HG02943 (cell line): ENCODE measurements at regions not wholly inside any gene's neighbourhood (a gene's known extent, or its start where the extent isn't known, plus 50 kb on each side); places are given as distances from the start of the nearest gene placed in this dataset.

Experiments used
- ATAC-seq: cut with Tn5 transposase; IDR thresholded peaks from one replicate; pipeline ENCODE4 v1.9.1; 2021; ENCODE audit warnings: mild to moderate bottlenecking, low read depth, moderate library complexity; ENCODE audit not compliant: unreplicated experiment

GRCh38 chr5:143476601-143477211 lies 73.2 kb upstream of the NR3C1 start:
- ATAC-seq = no peak

DNA sequence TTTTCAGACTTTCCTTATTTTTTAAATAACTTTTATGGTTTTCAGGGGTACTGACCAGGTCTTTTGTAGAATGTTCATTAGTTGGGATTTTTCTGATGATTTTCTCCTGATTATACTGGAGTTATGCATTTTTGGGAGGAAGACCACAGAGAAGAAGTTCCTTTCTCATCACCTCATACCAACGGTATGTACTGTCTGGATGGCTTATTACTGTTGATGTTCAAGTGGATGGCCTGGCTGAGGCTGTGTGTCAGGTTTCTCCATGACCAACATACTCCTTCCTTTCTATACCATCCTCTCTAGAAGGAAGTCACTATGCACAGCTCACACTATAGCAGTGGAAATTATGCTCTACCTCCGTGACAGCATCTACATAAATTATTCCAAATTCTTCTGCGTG lies 71.1 kb upstream of the NR3C1 start:
- no peak for ATAC-seq

DNA sequence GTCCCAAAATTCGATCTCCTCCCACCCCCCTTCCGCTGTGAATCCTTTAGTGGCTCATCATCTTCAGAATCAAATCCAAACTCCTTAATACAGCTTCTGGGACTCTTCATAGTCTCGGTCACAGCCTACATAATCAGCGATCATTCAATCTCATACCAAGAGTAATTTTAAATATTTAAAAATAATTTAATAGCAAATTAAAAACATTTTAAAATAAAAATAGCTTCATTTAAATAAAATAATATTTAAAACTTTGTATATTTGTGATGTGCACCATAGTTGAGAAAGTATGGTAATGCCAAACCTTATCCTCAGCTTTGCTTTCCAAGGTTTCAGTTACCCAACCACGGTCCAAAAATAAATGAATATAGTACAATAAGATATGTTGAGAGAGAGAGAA lies 70.0 kb upstream of the NR3C1 start:
- no peak for ATAC-seq

DNA sequence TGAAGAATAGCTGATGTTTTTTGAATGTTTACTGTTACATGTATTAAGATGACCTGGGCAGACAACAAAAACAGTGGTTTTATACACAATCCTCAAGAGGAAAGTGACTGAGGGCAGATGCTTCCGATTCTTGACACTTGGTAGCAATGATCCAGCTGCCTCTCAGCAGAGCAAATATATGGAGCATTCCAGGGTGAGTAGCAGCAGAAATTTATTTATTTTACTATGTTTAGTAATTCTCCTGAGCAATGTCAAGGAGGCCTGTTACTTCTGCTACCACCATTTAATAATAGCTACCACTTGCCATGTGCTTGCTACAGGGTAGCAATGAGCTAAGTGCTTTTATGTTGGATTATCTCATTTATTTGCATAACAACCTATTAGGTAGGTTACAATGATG lies 69.1 kb upstream of the NR3C1 start:
- no peak for ATAC-seq

DNA sequence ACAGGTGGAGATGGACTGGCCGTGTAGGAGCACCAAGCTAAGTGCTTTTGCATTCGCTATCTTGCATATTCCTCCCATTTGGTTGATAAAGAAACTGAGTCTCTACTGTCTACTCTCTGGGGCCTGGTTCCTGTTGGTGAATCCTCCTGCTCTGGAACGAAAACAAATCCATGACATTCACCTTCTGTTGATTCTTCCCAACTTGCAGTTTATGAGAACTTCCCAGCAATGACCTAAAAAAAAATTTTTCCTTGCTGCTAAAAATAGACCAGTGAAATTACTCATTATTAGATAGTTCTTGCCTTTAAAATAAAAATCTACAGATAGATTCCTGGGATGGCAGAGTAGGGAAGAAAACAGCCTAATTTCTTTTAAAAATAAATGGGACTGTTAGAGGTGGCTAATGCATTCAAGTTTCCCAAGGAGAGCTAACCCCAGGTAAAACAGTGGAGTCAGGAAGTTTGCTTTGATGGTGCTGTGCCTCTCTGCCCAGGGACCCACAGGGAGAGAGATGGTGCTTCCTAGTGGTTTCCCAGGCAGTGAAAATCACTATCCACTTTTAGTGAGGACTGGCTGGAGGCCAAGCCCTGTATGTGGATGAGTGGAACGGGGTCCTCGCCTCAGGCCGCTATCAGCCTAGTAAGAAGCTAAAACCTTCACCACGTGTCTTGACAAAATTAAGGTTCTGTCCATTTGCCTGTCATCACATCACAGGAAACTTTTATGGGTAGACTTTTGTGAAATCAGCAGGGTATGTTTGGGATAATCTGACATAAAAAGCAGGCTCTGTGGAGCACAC lies 68.4 kb upstream of the NR3C1 start:
- no peak for ATAC-seq

- ATAC-seq = no peak
These were observed 67.6 kb upstream of the NR3C1 start for GRCh38 chr5:143471041-143471509.

GRCh38 chr5:143470120-143470519 lies 66.6 kb upstream of the NR3C1 start:
- ATAC-seq = no peak

GRCh38 chr5:143469125-143469524 lies 65.6 kb upstream of the NR3C1 start:
- no peak for ATAC-seq

- ATAC-seq = no peak
These were observed 63.1 kb upstream of the NR3C1 start for GRCh38 chr5:143466632-143467031.

DNA sequence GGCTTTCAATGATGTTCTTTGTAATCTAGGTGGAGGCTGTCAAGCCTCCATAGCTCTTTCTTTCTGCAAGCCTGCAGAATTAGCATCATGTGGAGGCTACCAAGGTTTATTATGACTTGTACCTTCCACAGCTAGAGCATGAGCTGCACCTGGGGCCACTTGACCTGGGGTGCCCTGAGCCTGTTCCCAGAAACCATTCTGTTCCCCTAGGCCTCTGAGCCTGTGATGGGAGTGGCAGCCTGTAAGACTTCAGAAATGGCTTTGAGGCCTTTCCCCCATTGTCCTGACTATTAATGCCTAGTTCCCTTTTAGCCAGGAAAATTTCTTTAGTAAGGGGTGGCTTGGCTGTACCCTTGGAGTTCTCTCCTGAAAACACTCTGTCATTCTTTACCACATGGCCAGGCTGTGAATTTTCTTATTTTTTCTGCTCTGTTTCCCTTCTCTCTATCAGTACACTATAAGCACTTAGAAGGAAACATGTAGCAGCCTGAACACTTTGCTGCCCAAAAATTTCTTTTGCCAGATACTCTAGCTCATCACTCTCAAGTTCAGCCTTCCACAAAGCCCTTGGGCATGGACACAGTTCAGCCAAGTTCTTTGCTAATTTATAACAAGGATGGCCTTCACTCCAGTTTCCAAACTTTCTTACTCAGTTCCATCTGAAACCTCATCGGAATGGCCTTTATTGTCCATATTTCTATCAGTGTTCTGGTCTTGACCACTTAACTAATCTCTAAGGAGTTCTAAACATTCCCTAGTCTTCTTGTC lies 61.4 kb upstream of the NR3C1 start:
- no peak for ATAC-seq

DNA sequence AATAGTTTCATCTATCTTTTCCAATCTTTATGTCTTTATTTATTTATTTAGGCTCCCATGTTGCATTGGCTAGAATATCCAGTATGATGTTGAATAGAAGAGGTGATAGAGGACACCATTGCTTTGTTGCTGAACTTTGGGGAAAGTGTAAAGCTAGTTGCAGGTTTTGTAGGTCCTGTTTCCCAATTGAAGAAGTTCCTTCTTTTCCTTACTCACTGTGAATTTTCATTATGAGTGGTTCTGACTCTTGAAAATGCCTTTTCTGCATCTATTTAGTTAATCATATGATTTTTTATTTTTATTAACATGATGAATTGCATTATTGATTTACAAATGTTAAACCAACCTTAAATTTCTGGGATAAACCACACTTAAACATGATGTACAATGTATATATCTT lies 58.9 kb upstream of the NR3C1 start:
- ATAC-seq = no peak

DNA sequence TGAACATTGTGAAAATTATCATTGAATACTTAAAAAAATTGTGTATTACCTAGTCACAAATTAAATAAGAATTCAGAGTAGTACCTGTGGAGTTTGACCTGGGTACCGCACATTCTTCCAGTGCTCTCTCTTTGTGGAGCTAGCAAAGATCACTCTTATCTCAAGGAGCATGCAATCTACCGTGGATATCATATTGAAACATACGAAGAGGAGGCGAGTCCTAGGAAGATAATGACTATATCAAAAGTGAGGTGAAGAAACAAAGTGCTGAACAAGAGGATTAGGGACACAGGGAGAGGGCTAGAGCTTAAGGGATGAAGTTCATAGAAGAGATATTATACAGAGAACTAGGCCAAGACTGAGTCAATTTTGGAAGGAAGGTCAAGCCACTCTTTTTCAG lies 55.9 kb upstream of the NR3C1 start:
- ATAC-seq = no peak

DNA sequence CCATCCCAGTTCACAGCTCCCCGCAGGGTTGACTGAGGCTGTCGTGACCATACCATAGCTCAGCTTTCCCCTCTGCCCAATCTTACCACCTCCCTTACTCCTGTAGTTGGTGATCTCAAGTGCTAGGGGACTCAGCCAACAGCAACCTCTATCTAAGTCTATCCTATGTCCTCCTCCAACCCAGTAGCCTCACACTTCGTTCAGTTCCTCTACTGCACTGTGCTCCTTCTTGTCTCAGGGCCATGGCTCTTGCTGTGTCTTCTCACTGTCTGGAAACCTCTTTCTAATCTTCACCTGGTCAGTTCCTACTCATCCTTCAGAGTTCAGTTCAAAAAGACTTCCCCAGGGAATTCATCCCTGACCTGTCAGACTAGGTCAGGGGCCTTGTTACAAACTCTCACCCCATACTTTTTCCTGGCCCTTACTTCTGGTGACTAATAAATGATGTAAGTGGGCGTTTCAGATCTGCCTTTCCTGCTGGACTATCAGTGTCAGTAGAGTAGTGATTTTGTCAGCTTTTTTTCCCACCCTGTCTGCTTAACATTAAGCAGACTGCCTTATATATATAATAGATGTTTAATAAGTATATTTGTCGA lies 53.6 kb upstream of the NR3C1 start:
- no peak for ATAC-seq

DNA sequence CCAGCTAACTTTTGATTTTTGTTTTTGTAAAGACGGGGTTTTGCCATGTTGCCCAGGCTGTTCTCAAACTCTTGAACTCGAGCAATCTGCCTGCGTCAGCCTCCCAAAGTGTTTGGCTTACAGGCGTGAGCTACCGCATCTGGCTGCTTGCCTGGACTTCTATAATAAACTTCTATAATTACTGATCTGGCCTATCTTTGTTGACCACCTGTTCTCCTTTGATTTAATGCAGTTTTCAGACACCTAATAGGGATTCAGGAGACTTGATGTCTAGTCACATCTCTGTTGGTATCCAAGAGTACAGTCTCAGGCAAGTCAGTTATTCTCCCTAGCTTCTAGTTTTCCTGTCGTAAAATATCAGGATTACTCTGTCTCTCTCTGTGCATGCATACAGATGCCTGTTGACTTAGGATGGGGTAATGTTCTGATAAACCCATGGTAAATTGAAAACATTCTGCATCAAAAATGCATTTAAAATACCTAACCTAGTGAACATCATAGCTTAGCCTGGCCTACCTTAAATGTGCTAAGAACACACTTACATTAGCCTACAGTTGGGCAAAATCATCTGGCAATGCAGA lies 51.5 kb upstream of the NR3C1 start:
- ATAC-seq = no peak

DNA sequence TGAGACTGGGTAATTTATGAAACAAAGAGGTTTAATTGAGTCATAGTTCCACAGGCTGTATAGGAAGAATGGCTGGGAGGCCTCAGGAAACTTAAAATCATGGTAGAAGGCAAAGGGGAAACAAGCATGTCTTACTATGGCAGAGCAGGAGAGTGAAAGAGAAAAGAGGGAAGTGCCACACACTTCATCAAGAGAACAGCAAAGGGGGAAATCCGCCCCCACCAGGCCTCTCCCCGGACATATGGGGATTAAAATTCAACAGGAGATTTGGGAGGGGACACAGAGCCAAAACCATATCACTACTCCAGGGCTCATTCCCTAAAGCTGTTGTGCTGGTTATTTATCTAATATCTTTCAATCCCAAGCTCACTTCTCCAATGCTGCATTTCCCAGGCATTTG lies 50.2 kb upstream of the NR3C1 start:
- no peak for ATAC-seq
